Nephron (organoid): ENCODE measurements at regions not wholly inside any gene's neighbourhood (a gene's known extent, or its start where the extent isn't known, plus 50 kb on each side); places are given as distances from the start of the nearest gene placed in this dataset.

Experiments used
- H3K27ac Mint-ChIP-seq, 3 experiments: 2 replicates each; pipeline ENCODE4 v1.8.0; 2020; ENCODE audit warnings: mixed read lengths in 3 of 3, mild to moderate bottlenecking in 2 of 3, moderate library complexity in 1 of 3
- H3K27me3 Mint-ChIP-seq: 2 replicates; pipeline ENCODE4 v1.8.0; 2021; ENCODE audit warnings: low read depth, mild to moderate bottlenecking, moderate library complexity, mixed read lengths
- H3K36me3 Mint-ChIP-seq: 2 replicates; pipeline ENCODE4 v1.8.0; 2020; ENCODE audit warnings: low read depth, mixed read lengths
- H3K4me1 Mint-ChIP-seq: 2 replicates; pipeline ENCODE4 v1.8.0; 2020; ENCODE audit warnings: mixed read lengths
- H3K4me3 Mint-ChIP-seq, 3 experiments: 2 replicates each; pipeline ENCODE4 v1.8.0; 2020; ENCODE audit warnings: mild to moderate bottlenecking in 3 of 3, mixed read lengths in 3 of 3, moderate library complexity in 2 of 3
- H3K9me3 Mint-ChIP-seq: 2 replicates; pipeline ENCODE4 v1.8.0; 2020; ENCODE audit warnings: mixed read lengths
- CTCF ChIP-seq, 3 experiments: fragments of 200-600 bp; sonication (generic); IDR thresholded peaks; one replicate each; pipeline ENCODE4 v1.5.0; 2021; ENCODE audit warnings: antibody characterized with exemption in 3 of 3; ENCODE audit not compliant: unreplicated experiment in 3 of 3

DNA sequence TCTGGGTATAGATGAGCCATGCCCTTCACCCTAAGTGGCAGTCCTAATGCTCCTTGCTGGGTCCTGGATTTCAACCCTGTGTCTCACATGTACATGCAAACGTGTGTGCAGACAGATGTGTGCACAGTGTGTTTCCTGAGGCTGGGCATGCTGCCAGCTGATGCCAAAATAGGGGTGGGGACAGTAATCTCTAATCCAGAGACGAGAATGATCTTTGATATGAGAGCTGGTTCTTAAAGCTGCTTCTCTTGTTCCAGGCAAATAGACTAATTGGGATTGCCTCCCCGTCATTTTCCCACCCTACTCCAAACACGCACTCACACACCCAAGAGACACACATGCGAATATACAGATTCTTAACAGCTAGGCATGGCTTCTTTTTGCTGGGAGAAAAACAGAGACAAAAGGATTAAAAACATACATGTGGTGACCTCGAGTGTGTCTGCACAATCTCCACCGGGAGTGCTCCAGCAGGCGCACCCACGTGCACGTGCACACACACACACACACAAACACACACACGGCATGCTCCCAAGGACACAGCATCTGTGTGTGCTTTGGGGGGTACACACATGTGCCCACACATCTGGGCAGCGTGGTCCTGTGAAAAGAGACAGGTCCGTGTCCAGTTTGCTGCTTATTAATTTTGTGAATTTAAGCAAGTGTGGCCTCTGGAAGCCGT, 102.1 kb upstream of the ZBTB40 start:
- H3K27ac Mint-ChIP-seq: peak overlapping the region; percentile 82 to 91 (median 84)
- H3K4me3 Mint-ChIP-seq: peak overlapping the region in 1 of 3 experiments; percentile 46
- no peaks in the 10 kb centered on the region for H3K9me3 Mint-ChIP-seq
- H3K36me3 Mint-ChIP-seq: no peaks in the 10 kb centered on the region
- no peak for TF ChIP-seq CTCF (IDR thresholded peaks at IDR 0.05; ENCODE audit: unreplicated experiment in 3 of 3)
- peaks cover 73% of the 10 kb centered on the region for H3K27me3 Mint-ChIP-seq
- peaks cover 52% of the 10 kb centered on the region for H3K4me1 Mint-ChIP-seq

- Mint-ChIP-seq H3K36me3 (no peaks in the 10 kb centered on the region), H3K4me3 (peak overlapping the region; percentile 19 to 39 (median 29)), H3K27me3 (peaks cover 68% of the 10 kb centered on the region), H3K9me3 (no peaks in the 10 kb centered on the region), H3K4me1 (peaks cover 49% of the 10 kb centered on the region), H3K27ac (peak overlapping the region; percentile 82 to 99 (median 95))
- TF ChIP-seq CTCF (IDR thresholded peaks at IDR 0.05; ENCODE audit: unreplicated experiment in 3 of 3): no peak
Observed at GRCh38 chr1:22350171-22350923, 101.3 kb upstream of the ZBTB40 start.

DNA sequence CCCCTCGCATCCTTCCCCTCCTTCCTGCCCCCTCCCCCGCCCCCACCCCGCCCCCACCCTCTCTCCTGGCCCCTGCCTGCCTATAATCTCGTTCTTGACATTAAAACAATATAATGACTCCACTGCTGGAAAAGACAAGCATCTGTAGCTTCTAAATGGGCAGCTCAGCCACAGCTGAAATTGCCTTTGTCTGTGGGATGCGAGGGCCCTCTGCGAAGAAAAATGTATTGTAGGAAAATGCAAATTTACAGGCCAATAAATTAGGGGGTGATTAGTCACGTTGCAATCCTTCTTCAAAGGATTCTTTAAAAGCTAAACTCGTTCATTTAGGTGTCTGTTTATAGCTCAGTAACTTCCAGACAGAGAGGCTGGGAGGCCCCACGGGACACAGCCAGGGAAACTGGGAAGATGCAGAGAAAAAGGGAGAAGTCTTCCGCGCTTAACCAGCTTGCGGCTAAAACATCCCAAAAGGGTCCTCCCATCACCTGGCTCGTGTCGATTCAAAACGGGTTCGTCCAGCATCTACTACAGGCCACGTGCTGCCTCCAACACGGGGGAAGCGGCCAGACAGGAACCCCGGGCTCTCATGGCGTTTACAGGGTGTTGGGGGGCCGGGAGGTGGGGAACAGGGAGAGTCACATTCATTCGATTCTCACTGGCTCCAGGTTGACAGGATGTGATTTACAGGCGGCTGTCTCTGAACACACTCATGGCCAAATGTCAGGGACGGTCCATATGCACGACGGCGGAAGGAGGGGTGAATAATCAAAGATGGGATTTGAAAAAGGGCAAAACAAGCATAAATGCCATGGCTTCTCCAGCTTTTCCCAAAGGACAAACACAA, 100.5 kb upstream of the ZBTB40 start:
- no peak for TF ChIP-seq CTCF (IDR thresholded peaks at IDR 0.05; ENCODE audit: unreplicated experiment in 3 of 3)
- Mint-ChIP-seq H3K4me1 (peaks cover 42% of the 10 kb centered on the region), H3K4me3 (peak overlapping the region; percentile 32 to 59 (median 48)), H3K9me3 (no peaks in the 10 kb centered on the region), H3K27me3 (peaks cover 67% of the 10 kb centered on the region), H3K36me3 (no peaks in the 10 kb centered on the region), H3K27ac (peak overlapping the region; percentile 82 to 99 (median 95))

DNA sequence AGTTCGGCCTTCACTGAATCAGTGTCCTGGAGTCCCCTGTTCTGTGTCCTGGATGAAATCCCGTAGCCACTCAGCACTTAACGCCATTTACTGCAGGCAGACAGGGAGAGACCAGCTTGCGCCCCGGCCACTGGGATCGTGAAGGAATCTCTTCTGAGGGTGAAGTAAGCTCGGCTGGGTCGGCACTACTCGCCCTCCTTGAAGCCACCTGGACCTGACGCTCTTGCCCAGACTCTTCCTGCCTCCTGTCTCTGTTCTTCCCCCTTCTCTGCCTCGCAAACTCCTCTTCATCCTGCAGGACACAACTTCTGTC, 99.9 kb upstream of the ZBTB40 start:
- Mint-ChIP-seq H3K27me3 (peaks cover 64% of the 10 kb centered on the region), H3K9me3 (no peaks in the 10 kb centered on the region), H3K4me3 (peak overlapping the region; percentile 32 to 59 (median 48)), H3K36me3 (no peaks in the 10 kb centered on the region), H3K4me1 (peaks cover 42% of the 10 kb centered on the region), H3K27ac (peak overlapping the region; percentile 82 to 99 (median 95))
- TF ChIP-seq CTCF (IDR thresholded peaks at IDR 0.05; ENCODE audit: unreplicated experiment in 3 of 3): no peak

GRCh38 chr1:22352355-22352754, 99.3 kb upstream of the ZBTB40 start:
- H3K9me3 Mint-ChIP-seq: no peaks in the 10 kb centered on the region

More at GRCh38 chr1:22352355-22352754, 99.3 kb upstream of the ZBTB40 start:
- Mint-ChIP-seq H3K4me3 (no peak overlapping the region), H3K4me1 (peaks cover 42% of the 10 kb centered on the region), H3K36me3 (no peaks in the 10 kb centered on the region), H3K27ac (peak overlapping the region; percentile 82 to 99 (median 95)), H3K27me3 (peaks cover 69% of the 10 kb centered on the region)
- no peak for TF ChIP-seq CTCF (IDR thresholded peaks at IDR 0.05; ENCODE audit: unreplicated experiment in 3 of 3)
